Endothelial cell of umbilical vein (primary cell): ENCODE measurements at regions not wholly inside any gene's neighbourhood (a gene's known extent, or its start where the extent isn't known, plus 50 kb on each side); places are given as distances from the start of the nearest gene placed in this dataset.

ENCODE experiments used
- EZH2 ChIP-seq: IDR thresholded peaks from 2 replicates; pipeline ENCODE4 v1.6.1; 2012; ENCODE audit warnings: borderline replicate concordance, low read depth, mild to moderate bottlenecking, moderate library complexity, low read length, inconsistent platforms; ENCODE audit not compliant: severe bottlenecking
- FOS ChIP-seq: IDR thresholded peaks from 2 replicates; pipeline ENCODE4 v1.6.1; 2011; ENCODE audit warnings: mild to moderate bottlenecking, low read length, moderate library complexity, borderline replicate concordance; ENCODE audit not compliant: insufficient read depth
- GATA2 ChIP-seq: IDR thresholded peaks from 2 replicates; pipeline ENCODE4 v1.7.0; 2011; ENCODE audit warnings: low read depth, mild to moderate bottlenecking, moderate library complexity, mixed read lengths, low read length; ENCODE audit not compliant: insufficient read length, insufficient read depth
- JUN ChIP-seq: IDR thresholded peaks from 2 replicates; pipeline ENCODE4 v1.6.1; 2011; ENCODE audit warnings: borderline replicate concordance, low read depth; ENCODE audit not compliant: insufficient read length, insufficient read depth
- MYC ChIP-seq: IDR thresholded peaks from one replicate; pipeline ENCODE4 v1.6.1; 2011; ENCODE audit warnings: mild to moderate bottlenecking, low read depth, low read length
- POLR2A ChIP-seq: IDR thresholded peaks from 2 replicates; pipeline ENCODE4 v1.6.1; 2012; ENCODE audit warnings: low read depth, mild to moderate bottlenecking, control low read depth, low read length
- POLR2AphosphoS5 ChIP-seq: IDR thresholded peaks from 2 replicates; pipeline ENCODE4 v1.6.1; 2012; ENCODE audit warnings: low read depth, mild to moderate bottlenecking, control low read depth, low read length, moderate library complexity; ENCODE audit not compliant: insufficient read depth
- TF ChIP-seq, protein P1 (sequence below), 2 donors: IDR thresholded peaks; 1 replicate in 1 of 2; 2 replicates in 1 of 2; pipeline ENCODE4 v1.5.1; 2011; ENCODE audit warnings: low read length in 2 of 2, mild to moderate bottlenecking in 2 of 2, moderate library complexity in 2 of 2, control low read depth in 1 of 2, inconsistent platforms in 1 of 2, low read depth in 1 of 2; ENCODE audit not compliant: insufficient read depth in 1 of 2; ENCODE audit errors: extremely low read depth in 1 of 2
- TF ChIP-seq, protein P2 (sequence below): IDR thresholded peaks from 2 replicates; pipeline ENCODE4 v1.6.1; 2011; ENCODE audit not compliant: insufficient read depth, insufficient read length

DNA sequence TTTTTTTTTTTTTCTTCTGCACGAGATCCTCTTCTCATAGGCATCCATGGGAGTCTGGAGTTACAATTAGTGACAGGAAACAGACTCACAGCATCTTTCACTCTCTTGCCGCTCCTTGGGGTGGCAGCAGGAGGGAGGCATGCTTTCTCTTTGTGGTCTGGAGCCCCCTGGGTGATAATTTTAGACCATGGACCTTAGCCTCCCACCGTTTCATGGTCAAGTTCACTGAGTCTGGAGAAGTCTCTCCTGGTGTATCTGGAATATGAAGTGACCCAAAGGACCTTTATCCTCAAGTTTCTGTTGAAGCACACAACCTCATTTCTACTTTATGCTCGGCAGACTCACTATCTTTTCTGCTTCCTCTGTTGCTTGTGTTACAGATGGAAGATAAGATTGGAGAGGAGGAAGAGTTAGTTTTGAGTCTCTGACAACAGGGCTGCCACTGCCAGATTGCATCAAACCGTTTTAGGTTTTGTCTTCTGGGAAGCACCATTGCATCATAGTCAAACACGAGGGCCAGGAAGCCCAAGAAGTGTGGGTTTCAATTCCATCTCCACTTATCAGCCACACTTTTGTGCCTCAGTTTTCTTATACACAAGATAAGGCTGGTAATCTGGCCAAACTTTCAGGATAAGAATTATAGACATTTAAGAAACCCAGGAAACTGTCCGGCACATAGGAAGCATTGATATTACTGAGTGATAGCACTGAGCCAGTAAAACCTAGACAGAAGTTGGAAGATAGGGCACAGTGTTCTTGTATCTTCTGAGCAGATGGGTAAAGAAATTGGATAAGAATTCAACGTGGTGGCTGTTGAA lies 62.3 kb downstream of the ADCYAP1 start:
- TF ChIP-seq POLR2A (no peak), POLR2AphosphoS5 (no peak), MYC (no peak), JUN (no peak), EZH2 (no peak), GATA2 (no peak), FOS (no peak)
- TF ChIP-seq, protein P1, sequence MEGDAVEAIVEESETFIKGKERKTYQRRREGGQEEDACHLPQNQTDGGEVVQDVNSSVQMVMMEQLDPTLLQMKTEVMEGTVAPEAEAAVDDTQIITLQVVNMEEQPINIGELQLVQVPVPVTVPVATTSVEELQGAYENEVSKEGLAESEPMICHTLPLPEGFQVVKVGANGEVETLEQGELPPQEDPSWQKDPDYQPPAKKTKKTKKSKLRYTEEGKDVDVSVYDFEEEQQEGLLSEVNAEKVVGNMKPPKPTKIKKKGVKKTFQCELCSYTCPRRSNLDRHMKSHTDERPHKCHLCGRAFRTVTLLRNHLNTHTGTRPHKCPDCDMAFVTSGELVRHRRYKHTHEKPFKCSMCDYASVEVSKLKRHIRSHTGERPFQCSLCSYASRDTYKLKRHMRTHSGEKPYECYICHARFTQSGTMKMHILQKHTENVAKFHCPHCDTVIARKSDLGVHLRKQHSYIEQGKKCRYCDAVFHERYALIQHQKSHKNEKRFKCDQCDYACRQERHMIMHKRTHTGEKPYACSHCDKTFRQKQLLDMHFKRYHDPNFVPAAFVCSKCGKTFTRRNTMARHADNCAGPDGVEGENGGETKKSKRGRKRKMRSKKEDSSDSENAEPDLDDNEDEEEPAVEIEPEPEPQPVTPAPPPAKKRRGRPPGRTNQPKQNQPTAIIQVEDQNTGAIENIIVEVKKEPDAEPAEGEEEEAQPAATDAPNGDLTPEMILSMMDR (IDR thresholded peaks at IDR 0.05; ENCODE audit: extremely low read depth in 1 of 2, insufficient read depth in 1 of 2, low read depth in 1 of 2, low read length in 2 of 2), result no peak
- TF ChIP-seq, protein P2, sequence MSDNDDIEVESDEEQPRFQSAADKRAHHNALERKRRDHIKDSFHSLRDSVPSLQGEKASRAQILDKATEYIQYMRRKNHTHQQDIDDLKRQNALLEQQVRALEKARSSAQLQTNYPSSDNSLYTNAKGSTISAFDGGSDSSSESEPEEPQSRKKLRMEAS, result no peak
